Upper lobe of left lung (tissue), 4 donors: ENCODE measurements at regions not wholly inside any gene's neighbourhood (a gene's known extent, or its start where the extent isn't known, plus 50 kb on each side); places are given as distances from the start of the nearest gene placed in this dataset.

Experiments
- POLR2A ChIP-seq, 4 donors: fragments of 450-650 bp; IDR thresholded peaks; one replicate each; pipeline ENCODE4 v1.5.1; 2016 to 2017; ENCODE audit warnings: antibody characterized with exemption in 4 of 4, mild to moderate bottlenecking in 2 of 4
- TF ChIP-seq, protein P1 (sequence below), 6 experiments: fragments of 450-650 bp in 4 of 6; fragments of 200-600 bp in 2 of 6; sonication (generic) in 2 of 6; IDR thresholded peaks; one replicate each; pipeline ENCODE4 v1.5.1; 2016 to 2019; ENCODE audit warnings: antibody characterized with exemption in 6 of 6

DNA sequence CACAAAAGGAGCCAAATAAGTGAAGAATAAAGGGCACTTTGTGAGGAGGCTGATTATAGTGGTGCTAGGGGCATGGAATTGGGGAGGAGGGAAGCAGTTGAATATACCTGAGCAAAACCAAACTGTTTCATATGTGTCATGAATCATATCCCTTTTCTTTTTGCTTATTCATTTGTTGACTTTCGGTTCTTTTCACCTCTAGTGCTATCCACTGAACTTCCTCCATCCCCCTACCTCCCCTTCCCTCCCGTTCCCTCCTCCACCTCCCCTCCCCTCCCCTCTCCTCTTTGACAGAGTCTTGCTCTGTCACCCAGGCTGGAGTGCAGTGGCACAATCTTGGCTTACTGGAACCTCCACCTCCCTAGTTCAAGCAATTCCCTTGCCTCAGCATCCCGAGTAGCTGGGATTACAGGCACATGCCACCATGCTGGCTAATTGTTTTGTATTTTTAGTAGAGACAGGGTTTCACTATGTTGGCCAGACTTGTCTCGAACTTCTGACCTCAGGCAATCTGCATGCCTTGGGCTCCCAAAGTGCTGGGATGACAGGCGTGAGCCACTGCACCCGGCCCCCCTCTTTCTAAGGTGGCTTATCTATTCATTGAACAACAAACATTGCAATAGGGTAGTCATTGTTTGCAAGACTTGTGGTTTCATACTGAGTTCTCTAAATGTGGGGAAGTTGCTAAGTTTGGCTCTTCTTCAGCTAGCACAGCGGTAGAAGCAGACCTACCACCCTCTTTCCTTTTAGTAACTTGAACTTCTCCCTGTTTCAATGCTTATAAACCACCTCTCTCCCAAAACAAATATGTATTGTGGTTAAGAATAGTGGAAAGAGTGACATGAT lies 150.4 kb upstream of the PRPS1L1 start:
- TF ChIP-seq POLR2A (IDR thresholded peaks at IDR 0.05), result no peak
- TF ChIP-seq, protein P1, sequence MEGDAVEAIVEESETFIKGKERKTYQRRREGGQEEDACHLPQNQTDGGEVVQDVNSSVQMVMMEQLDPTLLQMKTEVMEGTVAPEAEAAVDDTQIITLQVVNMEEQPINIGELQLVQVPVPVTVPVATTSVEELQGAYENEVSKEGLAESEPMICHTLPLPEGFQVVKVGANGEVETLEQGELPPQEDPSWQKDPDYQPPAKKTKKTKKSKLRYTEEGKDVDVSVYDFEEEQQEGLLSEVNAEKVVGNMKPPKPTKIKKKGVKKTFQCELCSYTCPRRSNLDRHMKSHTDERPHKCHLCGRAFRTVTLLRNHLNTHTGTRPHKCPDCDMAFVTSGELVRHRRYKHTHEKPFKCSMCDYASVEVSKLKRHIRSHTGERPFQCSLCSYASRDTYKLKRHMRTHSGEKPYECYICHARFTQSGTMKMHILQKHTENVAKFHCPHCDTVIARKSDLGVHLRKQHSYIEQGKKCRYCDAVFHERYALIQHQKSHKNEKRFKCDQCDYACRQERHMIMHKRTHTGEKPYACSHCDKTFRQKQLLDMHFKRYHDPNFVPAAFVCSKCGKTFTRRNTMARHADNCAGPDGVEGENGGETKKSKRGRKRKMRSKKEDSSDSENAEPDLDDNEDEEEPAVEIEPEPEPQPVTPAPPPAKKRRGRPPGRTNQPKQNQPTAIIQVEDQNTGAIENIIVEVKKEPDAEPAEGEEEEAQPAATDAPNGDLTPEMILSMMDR (IDR thresholded peaks at IDR 0.05), result no peak
